Gastrocnemius medialis (tissue), 4 donors: ENCODE measurements at regions not wholly inside any gene's neighbourhood (a gene's known extent, or its start where the extent isn't known, plus 50 kb on each side); places are given as distances from the start of the nearest gene placed in this dataset.

Experiments
- ATAC-seq, 2 donors: fragments of 150-250 bp; one replicate each; pipeline ENCODE4 v1.9.1; 2016
- DNase-seq, 2 donors: peaks; one replicate each; pipeline ENCODE4 v3.0.0-alpha.2; 2019
- H3K27ac ChIP-seq, 4 donors: fragments of 200-600 bp; sonication (generic); 1 replicate in 1 of 4; 2 replicates in 3 of 4; pipeline ENCODE4 v1.5.1; 2016 to 2018; ENCODE audit warnings: mild to moderate bottlenecking in 2 of 4, moderate library complexity in 1 of 4
- H3K27me3 ChIP-seq, 3 donors: fragments of 200-600 bp; sonication (generic) in 2 of 3; 1 replicate in 1 of 3; 2 replicates in 2 of 3; pipeline versions ENCODE4 v1.5.1 to v1.6.0; 2016 to 2019; ENCODE audit warnings: mild to moderate bottlenecking in 1 of 3, moderate library complexity in 1 of 3
- H3K36me3 ChIP-seq, 2 donors: fragments of 200-600 bp; sonication (generic) in 1 of 2; one replicate each; pipeline ENCODE4 v1.5.1; 2017 to 2018
- H3K4me1 ChIP-seq, 2 donors: fragments of 200-600 bp; sonication (generic) in 1 of 2; one replicate each; pipeline ENCODE4 v1.5.1; 2016 to 2017; ENCODE audit warnings: mild to moderate bottlenecking in 2 of 2
- H3K4me3 ChIP-seq, 4 donors: fragments of 200-600 bp; sonication (generic) in 3 of 4; 1 replicate in 1 of 4; 2 replicates in 3 of 4; pipeline ENCODE4 v1.5.1; 2016 to 2019; ENCODE audit warnings: mild to moderate bottlenecking in 2 of 4
- H3K9me3 ChIP-seq, 3 donors: fragments of 200-600 bp; sonication (generic) in 2 of 3; 1 replicate in 1 of 3; 2 replicates in 2 of 3; pipeline ENCODE4 v1.5.1; 2016 to 2019
- CTCF ChIP-seq, 5 experiments: fragments of 450-650 bp in 3 of 5; fragments of 200-600 bp in 2 of 5; sonication (generic) in 2 of 5; IDR thresholded peaks in 4 of 5; conservative IDR thresholded peaks in 1 of 5; 1 replicate in 4 of 5; 2 replicates in 1 of 5; pipeline ENCODE4 v1.5.1; 2016 to 2019; ENCODE audit warnings: antibody characterized with exemption in 5 of 5, mild to moderate bottlenecking in 3 of 5, moderate library complexity in 3 of 5
- POLR2A ChIP-seq, 2 donors: fragments of 450-650 bp; IDR thresholded peaks; one replicate each; pipeline ENCODE4 v1.6.1; 2017; ENCODE audit warnings: antibody characterized with exemption in 2 of 2, mild to moderate bottlenecking in 2 of 2, moderate library complexity in 2 of 2
- in situ Hi-C, 4 donors: fragments of 200-750 bp; cut with MboI; loops; one replicate each; pipeline versions ENCODE4 v1.15.0 to v1.8.0; 2017; ENCODE audit warnings: low sequenced_read_pairs in 4 of 4
- intact Hi-C: fragments of 100-400 bp; cut with DNase I; formaldehyde crosslinking; loops from one replicate; pipeline ENCODE4 v1.15.1; 2023; ENCODE audit warnings: low total_unique reads

GRCh38 chr14:61154641-61155040 lies 126.5 kb downstream of the TMEM30B start:
- H3K4me1 ChIP-seq = no peaks in the 10 kb centered on the region
- intact Hi-C loops (no loop called here), in situ Hi-C loops (no loop called here)

GRCh38 chr14:61153914-61154545 lies 127.1 kb downstream of the TMEM30B start:
- TF ChIP-seq POLR2A (IDR thresholded peaks at IDR 0.05) = no peak
- no peak for TF ChIP-seq CTCF (IDR thresholded peaks at IDR 0.05 in 4 of 5, conservative IDR thresholded peaks at IDR 0.05 in 1 of 5)
- H3K9me3 ChIP-seq = no peaks in the 10 kb centered on the region
- H3K4me1 ChIP-seq = no peaks in the 10 kb centered on the region
- no peaks in the 10 kb centered on the region for H3K27me3 ChIP-seq
- no peak for ATAC-seq
- intact Hi-C loops (no loop called here), in situ Hi-C loops (no loop called here)
- no peak for DNase-seq
- H3K4me3 ChIP-seq = no peak overlapping the region
- H3K27ac ChIP-seq = no peak overlapping the region
- H3K36me3 ChIP-seq = no peaks in the 10 kb centered on the region

More at GRCh38 chr14:61154641-61155040, 126.5 kb downstream of the TMEM30B start:
- ATAC-seq (no peak), DNase-seq (no peak)
- Histone ChIP-seq H3K27ac (no peak overlapping the region), H3K36me3 (no peaks in the 10 kb centered on the region), H3K27me3 (no peaks in the 10 kb centered on the region), H3K9me3 (no peaks in the 10 kb centered on the region), H3K4me3 (no peak overlapping the region)
- TF ChIP-seq POLR2A (IDR thresholded peaks at IDR 0.05) = no peak
- no peak for TF ChIP-seq CTCF (IDR thresholded peaks at IDR 0.05 in 4 of 5, conservative IDR thresholded peaks at IDR 0.05 in 1 of 5)

- no peak overlapping the region for H3K4me3 ChIP-seq
- no peaks in the 10 kb centered on the region for H3K36me3 ChIP-seq
- H3K4me1 ChIP-seq = peaks cover 2 to 4% of the 10 kb centered on the region in 2 donors
- no peak for TF ChIP-seq CTCF (IDR thresholded peaks at IDR 0.05 in 4 of 5, conservative IDR thresholded peaks at IDR 0.05 in 1 of 5)
- TF ChIP-seq POLR2A (IDR thresholded peaks at IDR 0.05) = no peak
- H3K27ac ChIP-seq = no peak overlapping the region
- H3K27me3 ChIP-seq = no peaks in the 10 kb centered on the region
- ATAC-seq = no peak
- in situ Hi-C loops = no loop called here
- DNase-seq = no peak
- intact Hi-C loops = no loop called here
- no peaks in the 10 kb centered on the region for H3K9me3 ChIP-seq
These were observed 127.7 kb downstream of the TMEM30B start for GRCh38 chr14:61153431-61153830.

GRCh38 chr14:61152851-61153364 lies 128.2 kb downstream of the TMEM30B start:
- Histone ChIP-seq H3K27ac (no peak overlapping the region), H3K9me3 (no peaks in the 10 kb centered on the region), H3K4me1 (peaks cover 6 to 10% of the 10 kb centered on the region in 2 donors), H3K27me3 (no peaks in the 10 kb centered on the region), H3K4me3 (no peak overlapping the region), H3K36me3 (no peaks in the 10 kb centered on the region)
- DNase-seq = no peak
- in situ Hi-C loops (no loop called here), intact Hi-C loops (no loop called here)
- TF ChIP-seq POLR2A (IDR thresholded peaks at IDR 0.05) (no peak), CTCF (IDR thresholded peaks at IDR 0.05 in 4 of 5, conservative IDR thresholded peaks at IDR 0.05 in 1 of 5) (no peak)
- ATAC-seq = no peak

GRCh38 chr14:61151251-61151650 lies 129.9 kb downstream of the TMEM30B start:
- H3K27me3 ChIP-seq = no peaks in the 10 kb centered on the region
- in situ Hi-C loops = no loop called here
- ATAC-seq (no peak), DNase-seq (no peak)
- H3K9me3 ChIP-seq = no peaks in the 10 kb centered on the region
- H3K4me3 ChIP-seq = no peak overlapping the region
- TF ChIP-seq POLR2A (IDR thresholded peaks at IDR 0.05) (no peak), CTCF (IDR thresholded peaks at IDR 0.05 in 4 of 5, conservative IDR thresholded peaks at IDR 0.05 in 1 of 5) (no peak)
- H3K36me3 ChIP-seq = no peaks in the 10 kb centered on the region
- intact Hi-C loops = no loop called here
- no peak overlapping the region for H3K27ac ChIP-seq
- H3K4me1 ChIP-seq = peaks cover 22 to 26% of the 10 kb centered on the region in 2 donors
